Stimulated activated effector memory CD8-positive, alpha-beta T cell treated with anti-CD3 and anti-CD28 coated beads, Interleukin-12 subunit alpha, Interleukin-12 subunit beta, amount 100 ng/mL, for 72 hours (primary cell): ENCODE measurements at regions not wholly inside any gene's neighbourhood (a gene's known extent, or its start where the extent isn't known, plus 50 kb on each side); places are given as distances from the start of the nearest gene placed in this dataset.

ENCODE experiments used
- ATAC-seq: fragments of 150-1000 bp; cut with Tn5 transposase; 2 replicates; pipeline ENCODE4 v1.10.0; 2021
- DNase-seq, 2 donors: peaks; one replicate each; pipeline ENCODE4 v3.0.0; 2021 to 2022; ENCODE audit warnings: low spot score in 2 of 2
- H3K27ac Mint-ChIP-seq: one replicate; pipeline ENCODE4 v1.8.0; 2022; ENCODE audit warnings: mild to moderate bottlenecking, mixed read lengths
- H3K36me3 Mint-ChIP-seq: one replicate; pipeline ENCODE4 v1.8.0; 2022; ENCODE audit warnings: mild to moderate bottlenecking, mixed read lengths
- H3K4me1 Mint-ChIP-seq: one replicate; pipeline ENCODE4 v1.8.0; 2022; ENCODE audit warnings: mixed read lengths
- H3K4me3 Mint-ChIP-seq: one replicate; pipeline ENCODE4 v1.8.0; 2022; ENCODE audit warnings: mild to moderate bottlenecking, mixed read lengths
- H3K9me3 Mint-ChIP-seq: one replicate; pipeline ENCODE4 v1.8.0; 2022; ENCODE audit warnings: mixed read lengths

- DNase-seq (no peak), ATAC-seq (no peak)
- Mint-ChIP-seq H3K4me1 (peaks cover 6% of the 10 kb centered on the region), H3K27ac (no peak overlapping the region), H3K9me3 (no peaks in the 10 kb centered on the region), H3K36me3 (no peaks in the 10 kb centered on the region), H3K4me3 (no peak overlapping the region)
Observed at GRCh38 chr7:7104314-7104698, 78.0 kb upstream of the C1GALT1 start.

GRCh38 chr7:7104971-7105370 is 77.4 kb upstream of the C1GALT1 start:
- H3K27ac Mint-ChIP-seq: no peak overlapping the region

GRCh38 chr7:7105800-7106582 is 76.4 kb upstream of the C1GALT1 start:
- Mint-ChIP-seq H3K36me3 (no peaks in the 10 kb centered on the region), H3K9me3 (no peaks in the 10 kb centered on the region), H3K27ac (no peak overlapping the region), H3K4me3 (no peak overlapping the region), H3K4me1 (peaks cover 6% of the 10 kb centered on the region)
- no peak for DNase-seq
- no peak for ATAC-seq

More at GRCh38 chr7:7104971-7105370, 77.4 kb upstream of the C1GALT1 start:
- ATAC-seq (no peak), DNase-seq (no peak)
- Mint-ChIP-seq H3K4me1 (peaks cover 6% of the 10 kb centered on the region), H3K9me3 (no peaks in the 10 kb centered on the region), H3K36me3 (no peaks in the 10 kb centered on the region), H3K4me3 (no peak overlapping the region)

DNA sequence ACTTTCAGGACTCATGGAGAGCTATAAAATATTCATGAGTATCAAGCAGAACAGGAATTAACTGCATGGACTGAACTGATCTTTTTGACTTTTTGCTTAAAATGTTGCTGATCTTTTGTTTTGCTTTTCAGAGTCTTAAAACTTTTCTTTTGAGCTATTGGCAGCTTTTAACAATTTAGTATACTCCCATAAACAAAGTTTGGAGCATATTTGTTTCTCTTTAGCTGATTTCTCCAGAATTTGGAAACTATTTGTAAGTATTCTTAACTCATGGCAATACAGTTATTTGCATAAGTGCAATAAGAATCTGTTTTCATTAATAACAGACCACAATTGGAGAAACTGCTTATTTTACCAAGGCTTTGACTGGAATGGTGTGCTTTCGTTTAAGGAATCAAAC is 73.4 kb upstream of the C1GALT1 start:
- DNase-seq (no peak), ATAC-seq (no peak)
- H3K9me3 Mint-ChIP-seq: no peaks in the 10 kb centered on the region
- H3K4me1 Mint-ChIP-seq: no peaks in the 10 kb centered on the region
- H3K36me3 Mint-ChIP-seq: no peaks in the 10 kb centered on the region
- no peak overlapping the region for H3K4me3 Mint-ChIP-seq
- H3K27ac Mint-ChIP-seq: no peak overlapping the region

GRCh38 chr7:7109934-7110333 is 72.4 kb upstream of the C1GALT1 start:
- ATAC-seq: no peak
- Mint-ChIP-seq H3K9me3 (no peaks in the 10 kb centered on the region), H3K27ac (no peak overlapping the region), H3K4me3 (no peak overlapping the region), H3K4me1 (no peaks in the 10 kb centered on the region), H3K36me3 (no peaks in the 10 kb centered on the region)
- no peak for DNase-seq

DNA sequence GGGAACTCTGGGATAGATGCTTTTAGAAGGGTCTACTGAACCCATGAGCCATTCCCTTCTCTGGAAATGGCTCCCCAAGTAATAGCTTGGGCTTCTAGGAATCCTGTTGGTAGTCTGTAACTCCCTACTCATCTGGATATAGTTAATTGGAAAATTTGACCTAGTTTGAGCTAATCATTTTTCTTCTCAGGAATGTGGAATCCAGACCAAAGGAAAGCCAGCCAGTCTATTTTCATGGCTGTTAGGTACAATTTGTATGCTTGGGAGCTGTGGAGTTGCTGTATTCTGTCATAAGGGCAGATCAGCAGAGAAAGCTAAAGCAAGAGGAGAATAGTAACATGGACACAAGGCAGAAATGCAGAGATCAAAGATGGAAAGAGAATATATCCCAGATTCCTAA is 71.6 kb upstream of the C1GALT1 start:
- DNase-seq: no peak
- Mint-ChIP-seq H3K4me3 (no peak overlapping the region), H3K36me3 (no peaks in the 10 kb centered on the region), H3K9me3 (no peaks in the 10 kb centered on the region), H3K27ac (no peak overlapping the region), H3K4me1 (no peaks in the 10 kb centered on the region)
- ATAC-seq: no peak

- H3K9me3 Mint-ChIP-seq: no peaks in the 10 kb centered on the region
- H3K27ac Mint-ChIP-seq: no peak overlapping the region
- DNase-seq: no peak
- no peaks in the 10 kb centered on the region for H3K4me1 Mint-ChIP-seq
- no peak for ATAC-seq
- H3K4me3 Mint-ChIP-seq: no peak overlapping the region
- no peaks in the 10 kb centered on the region for H3K36me3 Mint-ChIP-seq
Observed at GRCh38 chr7:7112868-7113267, 69.5 kb upstream of the C1GALT1 start.

DNA sequence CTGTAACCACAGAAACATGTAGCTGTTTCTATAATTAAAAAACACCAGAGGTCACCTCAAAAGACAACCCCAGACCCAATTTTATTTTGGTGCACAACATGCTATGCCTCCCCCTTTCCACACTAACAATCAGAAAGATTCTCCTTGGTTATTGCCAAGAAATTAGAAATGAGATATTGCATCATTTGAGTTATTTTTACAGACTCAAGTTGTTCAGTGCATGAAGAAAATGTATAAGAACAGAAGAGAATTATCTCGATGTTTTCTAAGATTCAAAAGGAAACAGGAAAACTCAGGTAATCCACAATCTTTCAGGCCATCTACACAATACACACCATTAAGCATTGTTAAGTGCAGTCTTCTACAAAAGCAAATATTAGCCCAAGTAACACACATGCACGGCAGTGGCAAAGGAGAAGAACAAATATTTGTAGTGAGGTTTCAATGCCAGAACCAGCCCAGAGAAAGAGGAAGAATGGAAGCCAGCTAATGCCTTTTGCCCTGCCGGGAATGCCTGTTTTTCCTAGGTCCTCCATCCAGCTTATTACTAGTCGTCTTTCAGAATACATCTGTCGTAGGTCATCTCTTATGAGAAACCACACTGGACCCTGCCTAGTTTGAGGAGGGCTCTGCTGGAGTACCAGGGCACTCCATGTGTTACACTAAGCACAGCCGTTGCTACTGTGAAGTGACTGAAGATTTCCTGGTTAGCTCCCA is 67.6 kb upstream of the C1GALT1 start:
- ATAC-seq: no peak
- Mint-ChIP-seq H3K4me1 (no peaks in the 10 kb centered on the region), H3K27ac (no peak overlapping the region), H3K4me3 (no peak overlapping the region), H3K9me3 (no peaks in the 10 kb centered on the region), H3K36me3 (no peaks in the 10 kb centered on the region)
- DNase-seq: no peak

DNA sequence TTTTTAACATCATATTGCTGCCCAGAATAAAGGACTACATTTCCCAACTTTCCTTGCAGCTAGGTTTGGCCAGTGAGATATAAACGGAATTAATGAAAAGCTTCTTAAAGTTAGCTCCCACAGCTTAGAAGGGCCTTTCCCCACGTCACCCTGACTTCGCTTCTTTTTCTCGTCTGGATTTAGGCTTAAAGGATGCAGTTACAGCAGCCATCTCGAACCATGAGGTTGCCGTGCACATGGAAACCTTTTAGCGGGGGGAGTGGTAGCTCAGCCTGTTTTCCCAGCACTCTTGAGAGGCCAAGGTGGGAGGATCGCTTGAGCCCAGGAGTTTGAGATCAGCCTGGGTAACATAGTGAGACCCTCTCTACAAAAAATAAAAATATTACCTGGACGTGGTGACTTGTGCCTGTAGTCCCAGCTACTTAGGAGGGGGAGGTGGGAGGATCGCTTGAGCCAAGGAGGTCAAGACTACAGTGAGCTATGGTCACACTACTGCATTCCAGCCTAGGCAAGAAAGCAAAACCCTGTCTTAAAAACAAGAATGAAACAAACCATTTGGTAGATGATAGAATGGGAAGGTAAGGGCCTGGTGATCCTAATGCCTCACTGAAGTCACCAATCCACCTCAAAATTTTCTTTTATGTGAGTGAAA is 64.3 kb upstream of the C1GALT1 start:
- Mint-ChIP-seq H3K4me1 (no peaks in the 10 kb centered on the region), H3K4me3 (no peak overlapping the region), H3K9me3 (no peaks in the 10 kb centered on the region), H3K36me3 (no peaks in the 10 kb centered on the region), H3K27ac (no peak overlapping the region)
- no peak for ATAC-seq
- no peak for DNase-seq

DNA sequence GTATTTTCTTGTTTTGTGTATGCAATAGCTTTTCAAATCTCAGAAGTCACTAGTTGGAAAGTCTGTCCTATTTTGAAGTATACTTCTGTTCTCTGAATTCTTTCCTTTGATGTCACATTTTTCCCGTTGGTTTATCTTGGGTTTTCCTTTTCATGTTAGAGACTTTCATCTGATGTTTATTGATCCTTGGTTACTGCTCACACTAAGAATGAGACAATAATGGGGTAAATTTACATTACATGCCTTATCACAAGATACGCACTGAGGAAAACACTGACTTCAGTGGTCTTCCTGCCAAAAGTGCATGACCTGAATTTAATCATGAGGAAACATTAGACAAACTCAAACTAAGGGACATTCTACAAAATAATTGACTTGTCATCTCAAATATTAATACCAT is 63.5 kb upstream of the C1GALT1 start:
- H3K9me3 Mint-ChIP-seq: no peaks in the 10 kb centered on the region
- no peaks in the 10 kb centered on the region for H3K36me3 Mint-ChIP-seq
- H3K4me3 Mint-ChIP-seq: no peak overlapping the region
- no peak overlapping the region for H3K27ac Mint-ChIP-seq
- no peak for DNase-seq
- ATAC-seq: no peak
- H3K4me1 Mint-ChIP-seq: no peaks in the 10 kb centered on the region

DNA sequence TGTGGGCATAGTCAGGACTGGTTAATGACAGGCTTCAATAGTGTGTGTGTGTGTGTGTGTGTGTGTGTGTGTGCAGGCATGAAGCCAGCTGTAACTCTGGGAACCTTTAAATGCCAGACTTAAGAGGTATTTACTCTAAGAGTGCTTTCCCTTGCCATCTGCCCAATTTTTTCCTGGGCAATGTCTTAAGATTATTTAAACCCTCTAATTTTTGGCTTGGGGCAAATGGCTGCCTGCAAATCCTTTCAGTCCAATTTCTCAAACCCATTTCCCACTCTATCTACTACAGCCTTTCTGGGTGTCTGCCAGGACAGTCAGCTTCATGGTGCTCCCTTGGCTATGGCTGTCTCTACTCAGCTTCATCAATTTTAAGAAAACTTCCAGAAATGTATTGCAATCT is 62.6 kb upstream of the C1GALT1 start:
- DNase-seq: no peak
- H3K36me3 Mint-ChIP-seq: no peaks in the 10 kb centered on the region
- H3K9me3 Mint-ChIP-seq: no peaks in the 10 kb centered on the region
- no peaks in the 10 kb centered on the region for H3K4me1 Mint-ChIP-seq
- H3K4me3 Mint-ChIP-seq: no peak overlapping the region
- no peak for ATAC-seq
- no peak overlapping the region for H3K27ac Mint-ChIP-seq

- DNase-seq: no peak
- H3K9me3 Mint-ChIP-seq: no peaks in the 10 kb centered on the region
Observed at GRCh38 chr7:7122033-7122478, 60.3 kb upstream of the C1GALT1 start.

DNA sequence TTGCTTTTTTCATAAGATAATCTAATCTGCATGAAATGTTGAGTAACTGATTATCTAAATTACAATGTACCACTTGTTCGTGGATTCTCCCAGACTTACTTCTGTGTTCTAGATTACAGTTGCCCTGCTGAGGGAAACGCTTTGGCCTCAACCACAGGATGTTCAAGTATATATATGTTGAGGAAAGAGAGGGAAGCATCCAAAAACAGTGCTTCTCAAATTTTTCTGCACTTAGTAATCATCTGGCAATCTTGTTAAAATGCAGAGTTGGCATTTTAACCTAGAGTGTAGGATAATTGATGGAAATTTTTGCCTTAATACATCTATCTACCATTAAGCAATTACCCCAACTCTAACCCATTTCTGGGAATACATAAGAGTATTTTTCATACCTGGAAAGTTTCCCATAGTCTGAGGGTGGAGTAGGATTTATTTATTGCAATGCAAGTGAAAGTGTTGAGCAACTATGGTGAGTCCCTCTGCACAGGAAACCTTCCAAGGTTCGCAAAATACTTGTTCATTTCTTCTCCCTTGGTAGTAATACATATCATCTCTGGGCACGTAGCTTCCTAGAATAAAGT is 59.6 kb upstream of the C1GALT1 start:
- no peak overlapping the region for H3K4me3 Mint-ChIP-seq
- DNase-seq (no peak), ATAC-seq (no peak)
- no peaks in the 10 kb centered on the region for H3K36me3 Mint-ChIP-seq
- H3K9me3 Mint-ChIP-seq: no peaks in the 10 kb centered on the region
- H3K27ac Mint-ChIP-seq: no peak overlapping the region
- no peaks in the 10 kb centered on the region for H3K4me1 Mint-ChIP-seq

More at GRCh38 chr7:7122033-7122478, 60.3 kb upstream of the C1GALT1 start:
- ATAC-seq: no peak
- Mint-ChIP-seq H3K36me3 (no peaks in the 10 kb centered on the region), H3K4me3 (no peak overlapping the region), H3K4me1 (no peaks in the 10 kb centered on the region), H3K27ac (no peak overlapping the region)

DNA sequence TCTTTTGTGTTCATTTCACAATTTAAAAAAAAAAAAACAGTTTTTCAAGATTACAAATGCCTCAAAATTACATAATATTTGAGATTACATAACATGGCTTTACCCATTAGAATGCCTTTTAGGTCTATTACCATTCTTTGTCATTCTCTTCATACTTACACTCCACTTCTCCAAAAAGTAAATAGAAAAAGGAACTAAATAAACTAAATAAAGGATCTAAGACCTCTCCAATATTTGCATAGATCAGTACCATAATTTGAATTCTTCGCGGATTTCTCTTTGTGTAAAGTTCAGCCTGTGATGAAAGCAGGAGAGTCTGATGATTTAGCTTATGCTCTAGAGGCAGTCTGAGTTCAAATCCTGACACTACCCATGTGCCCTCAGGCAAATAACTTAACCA is 56.4 kb upstream of the C1GALT1 start:
- Mint-ChIP-seq H3K27ac (no peak overlapping the region), H3K4me1 (no peaks in the 10 kb centered on the region), H3K36me3 (no peaks in the 10 kb centered on the region), H3K4me3 (no peak overlapping the region), H3K9me3 (no peaks in the 10 kb centered on the region)
- DNase-seq (no peak), ATAC-seq (no peak)

GRCh38 chr7:7127773-7128172 is 54.6 kb upstream of the C1GALT1 start:
- H3K9me3 Mint-ChIP-seq: no peaks in the 10 kb centered on the region
- ATAC-seq: no peak
- no peak overlapping the region for H3K27ac Mint-ChIP-seq
- H3K4me3 Mint-ChIP-seq: no peak overlapping the region
- H3K36me3 Mint-ChIP-seq: no peaks in the 10 kb centered on the region
- DNase-seq: no peak
- no peaks in the 10 kb centered on the region for H3K4me1 Mint-ChIP-seq
